ENCODE measurements at regions not wholly inside any gene's neighbourhood (a gene's known extent, or its start where the extent isn't known, plus 50 kb on each side); places are given as distances from the start of the nearest gene placed in this dataset.

DNA sequence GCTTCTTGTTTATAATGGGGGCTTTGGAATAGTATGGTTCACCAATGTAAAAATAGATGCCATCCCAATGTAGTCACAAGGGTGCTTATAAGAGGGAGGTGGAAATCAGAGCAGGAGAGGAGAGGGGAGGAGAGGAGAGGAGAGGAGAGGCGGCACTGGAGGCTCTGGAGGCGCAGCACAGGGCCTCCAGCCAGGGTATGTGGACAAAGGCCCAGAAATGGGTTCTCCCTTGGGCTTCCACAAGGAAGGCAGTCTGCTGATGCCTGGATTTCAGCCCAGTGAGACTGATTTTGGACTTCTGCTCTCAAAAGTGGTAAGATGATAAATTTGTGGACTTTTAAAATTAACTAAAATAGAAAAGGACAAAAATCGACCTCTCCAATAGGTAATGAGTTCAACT lies 116.8 kb downstream of the RNASET2 start:
- DNase-seq (ENCODE audit: low read depth, low spot score), result no peak
- Histone ChIP-seq H3K4me1 (ENCODE audit: control insufficient read depth, extremely low read depth, insufficient read depth, low read length) (no peaks in the 10 kb centered on the region), H3K4me2 (ENCODE audit: control insufficient read depth, extremely low read depth, insufficient read depth, low read depth, low read length) (no peak overlapping the region), H4K20me1 (ENCODE audit: control insufficient read depth, extremely low read depth, insufficient read depth, low read length) (no peaks in the 10 kb centered on the region), H3K9me3 (ENCODE audit: control insufficient read depth, low read depth, low read length) (no peaks in the 10 kb centered on the region), H3K79me2 (ENCODE audit: control insufficient read depth, insufficient read depth, low read length) (no peaks in the 10 kb centered on the region), H3K9ac (ENCODE audit: control insufficient read depth, extremely low read depth, insufficient read depth, low read length) (no peak overlapping the region), H3K36me3 (ENCODE audit: control insufficient read depth in 2 of 2, extremely low read depth in 1 of 2, insufficient read depth in 2 of 2, low read length in 2 of 2) (no peaks in the 10 kb centered on the region), H3K27ac (ENCODE audit: control insufficient read depth, insufficient read depth, low read length) (no peak overlapping the region), H3K4me3 (ENCODE audit: control insufficient read depth in 2 of 3, extremely low read depth in 1 of 3, insufficient read depth in 2 of 3, low read depth in 1 of 3, low read length in 3 of 3) (no peak overlapping the region), H2AFZ (ENCODE audit: control insufficient read depth, low read length) (no peak overlapping the region), H3K9me1 (ENCODE audit: control insufficient read depth, extremely low read depth, insufficient read depth, low read length) (no peaks in the 10 kb centered on the region), H3K27me3 (ENCODE audit: control insufficient read depth, extremely low read depth, insufficient read depth, low read length) (no peaks in the 10 kb centered on the region)
- TF ChIP-seq EZH2 (IDR thresholded peaks at IDR 0.05; ENCODE audit: low read length) (no peak), CTCF (optimal IDR thresholded peaks at IDR 0.05 in 1 of 3, IDR thresholded peaks at IDR 0.05 in 1 of 3, conservative IDR thresholded peaks at IDR 0.05 in 1 of 3; ENCODE audit: extremely low read depth in 1 of 3, insufficient read depth in 2 of 3, low read length in 3 of 3) (no peak)
- no peak for FAIRE-seq
- dilution Hi-C loops (cut with MboI; ENCODE audit: extremely low pct_ligation_motif_present, low sequenced_read_pairs), result no loop called here

DNA sequence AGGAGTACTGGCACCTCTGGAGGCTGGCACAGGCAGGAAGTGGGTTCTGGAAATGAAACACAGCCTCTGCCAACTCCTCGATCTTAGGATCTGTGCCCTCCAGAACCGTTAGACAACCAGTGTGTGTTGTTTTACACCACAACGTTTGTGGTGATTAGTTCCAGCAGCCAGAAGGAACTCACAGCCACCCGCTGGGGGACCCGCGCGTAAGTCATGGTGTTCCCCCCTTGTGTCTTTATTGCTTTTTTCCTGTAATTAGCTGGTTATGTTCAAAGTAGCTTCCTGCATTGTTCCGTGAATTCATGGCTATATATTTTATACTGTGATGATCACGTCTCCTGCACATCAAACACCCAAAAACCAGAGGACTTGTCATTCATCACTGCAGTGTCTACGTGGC lies 117.4 kb downstream of the RNASET2 start:
- no peaks in the 10 kb centered on the region for H3K9me3 ChIP-seq (ENCODE audit: control insufficient read depth, low read depth, low read length)
- dilution Hi-C loops (cut with MboI; ENCODE audit: extremely low pct_ligation_motif_present, low sequenced_read_pairs), result no loop called here
- H3K9ac ChIP-seq (ENCODE audit: control insufficient read depth, extremely low read depth, insufficient read depth, low read length), result no peak overlapping the region
- TF ChIP-seq EZH2 (IDR thresholded peaks at IDR 0.05; ENCODE audit: low read length), result no peak
- TF ChIP-seq CTCF (optimal IDR thresholded peaks at IDR 0.05 in 1 of 3, IDR thresholded peaks at IDR 0.05 in 1 of 3, conservative IDR thresholded peaks at IDR 0.05 in 1 of 3; ENCODE audit: extremely low read depth in 1 of 3, insufficient read depth in 2 of 3, low read length in 3 of 3), result no peak
- no peaks in the 10 kb centered on the region for H4K20me1 ChIP-seq (ENCODE audit: control insufficient read depth, extremely low read depth, insufficient read depth, low read length)
- no peak for FAIRE-seq
- H3K9me1 ChIP-seq (ENCODE audit: control insufficient read depth, extremely low read depth, insufficient read depth, low read length), result no peaks in the 10 kb centered on the region
- DNase-seq (ENCODE audit: low read depth, low spot score), result no peak
- no peaks in the 10 kb centered on the region for H3K36me3 ChIP-seq (ENCODE audit: control insufficient read depth in 2 of 2, extremely low read depth in 1 of 2, insufficient read depth in 2 of 2, low read length in 2 of 2)
- H3K79me2 ChIP-seq (ENCODE audit: control insufficient read depth, insufficient read depth, low read length), result no peaks in the 10 kb centered on the region
- H3K4me3 ChIP-seq (ENCODE audit: control insufficient read depth in 2 of 3, extremely low read depth in 1 of 3, insufficient read depth in 2 of 3, low read depth in 1 of 3, low read length in 3 of 3), result no peak overlapping the region
- no peak overlapping the region for H3K4me2 ChIP-seq (ENCODE audit: control insufficient read depth, extremely low read depth, insufficient read depth, low read depth, low read length)
- H3K27ac ChIP-seq (ENCODE audit: control insufficient read depth, insufficient read depth, low read length), result no peak overlapping the region
- H2AFZ ChIP-seq (ENCODE audit: control insufficient read depth, low read length), result no peak overlapping the region
- no peaks in the 10 kb centered on the region for H3K27me3 ChIP-seq (ENCODE audit: control insufficient read depth, extremely low read depth, insufficient read depth, low read length)
- no peaks in the 10 kb centered on the region for H3K4me1 ChIP-seq (ENCODE audit: control insufficient read depth, extremely low read depth, insufficient read depth, low read length)

Data from keratinocyte (primary cell).